Breast epithelium (tissue), 3 donors: ENCODE measurements at regions not wholly inside any gene's neighbourhood (a gene's known extent, or its start where the extent isn't known, plus 50 kb on each side); places are given as distances from the start of the nearest gene placed in this dataset.

Source experiments
- CTCF ChIP-seq, 3 donors: fragments of 450-650 bp; IDR thresholded peaks; one replicate each; pipeline ENCODE4 v1.5.1; 2016 to 2017; ENCODE audit warnings: antibody characterized with exemption in 3 of 3, mild to moderate bottlenecking in 3 of 3, moderate library complexity in 3 of 3
- POLR2A ChIP-seq: fragments of 450-650 bp; IDR thresholded peaks from one replicate; pipeline ENCODE4 v1.6.1; 2016; ENCODE audit warnings: antibody characterized with exemption, mild to moderate bottlenecking, moderate library complexity

DNA sequence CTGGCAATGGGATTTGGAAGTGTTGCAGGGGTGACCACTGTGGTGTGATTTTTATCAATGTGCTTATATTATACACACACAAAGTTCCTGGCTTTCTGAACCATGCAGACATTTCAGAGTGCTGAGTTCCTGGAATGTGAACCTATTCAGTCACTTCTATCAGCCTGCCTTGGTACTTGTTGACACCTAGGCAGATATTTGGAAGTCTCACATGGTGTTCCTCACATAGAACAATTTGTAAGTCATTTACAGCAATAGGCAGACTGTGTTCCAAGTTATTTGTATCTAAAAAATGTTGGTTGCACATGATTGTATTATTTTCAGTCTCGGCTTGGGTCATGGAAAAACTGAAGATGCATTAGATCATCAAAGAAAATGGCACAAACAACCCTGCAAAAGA lies 182.2 kb downstream of the SREK1 start:
- TF ChIP-seq CTCF (IDR thresholded peaks at IDR 0.05) (no peak), POLR2A (no peak)
